ENCODE measurements at regions not wholly inside any gene's neighbourhood (a gene's known extent, or its start where the extent isn't known, plus 50 kb on each side); places are given as distances from the start of the nearest gene placed in this dataset.

DNA sequence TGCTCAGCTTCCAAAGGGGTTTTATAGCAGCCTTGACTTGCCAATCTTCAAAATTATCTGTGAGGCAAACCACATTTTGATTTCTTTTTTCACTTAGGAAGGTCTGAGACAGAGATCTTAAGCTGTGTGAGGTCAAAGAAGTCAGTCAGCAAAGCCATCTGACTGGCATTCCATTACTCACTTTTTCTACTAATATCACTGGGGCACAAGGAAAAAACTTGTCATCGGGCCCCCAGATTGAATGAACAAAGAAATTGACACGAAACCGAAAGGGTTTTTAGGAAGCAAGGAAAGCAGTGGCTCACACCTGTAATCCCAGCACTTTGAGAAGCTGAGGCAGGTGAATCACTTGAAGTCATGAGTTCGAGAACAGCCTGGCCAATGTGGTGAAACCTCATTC lies 78.5 kb upstream of the FRMD4A start:
- no peak for TF ChIP-seq CTCF (IDR thresholded peaks at IDR 0.05; ENCODE audit: low read depth, low read length, poor library complexity, severe bottlenecking)
- TF ChIP-seq EZH2phosphoT487 (IDR thresholded peaks at IDR 0.05; ENCODE audit: borderline replicate concordance, low read length), result no peak
